H1 (cell line): ENCODE measurements at regions not wholly inside any gene's neighbourhood (a gene's known extent, or its start where the extent isn't known, plus 50 kb on each side); places are given as distances from the start of the nearest gene placed in this dataset.

Experiments used
- ATF2 ChIP-seq: IDR thresholded peaks from 2 replicates; pipeline ENCODE4 v1.6.1; 2012; ENCODE audit warnings: low read length, inconsistent platforms
- FOSL1 ChIP-seq: IDR thresholded peaks from 2 replicates; pipeline ENCODE4 v1.6.1; 2011; ENCODE audit warnings: mild to moderate bottlenecking, low read depth, low read length, moderate library complexity; ENCODE audit not compliant: insufficient read depth
- HDAC6 ChIP-seq: IDR thresholded peaks from one replicate; pipeline ENCODE4 v1.7.1; 2012; ENCODE audit warnings: low read depth, mild to moderate bottlenecking, inconsistent platforms, low read length, moderate library complexity
- KDM1A ChIP-seq: fragments of 200-600, 300-600 bp; sonication (generic); IDR thresholded peaks from 2 replicates; pipeline ENCODE4 v1.7.1; 2016; ENCODE audit warnings: mild to moderate bottlenecking, low read length, borderline replicate concordance
- ZNF274 ChIP-seq: IDR thresholded peaks from 2 replicates; pipeline ENCODE4 v1.7.0; 2012; ENCODE audit warnings: low read length, borderline replicate concordance; ENCODE audit errors: extremely low read depth

GRCh38 chr11:37184326-37184725 is 586.3 kb upstream of the RAG2 start (continued):
- no peak for TF ChIP-seq ATF2
- TF ChIP-seq HDAC6, result no peak
- no peak for TF ChIP-seq KDM1A
- TF ChIP-seq ZNF274, result no peak
- TF ChIP-seq FOSL1, result no peak
- TF ChIP-seq, all 59 proteins: peak for 0
